ENCODE measurements at regions not wholly inside any gene's neighbourhood (a gene's known extent, or its start where the extent isn't known, plus 50 kb on each side); places are given as distances from the start of the nearest gene placed in this dataset.

- FAIRE-seq: no peak
These were observed 166.7 kb upstream of the ZEB2 start for GRCh38 chr2:144686518-144687215.

DNA sequence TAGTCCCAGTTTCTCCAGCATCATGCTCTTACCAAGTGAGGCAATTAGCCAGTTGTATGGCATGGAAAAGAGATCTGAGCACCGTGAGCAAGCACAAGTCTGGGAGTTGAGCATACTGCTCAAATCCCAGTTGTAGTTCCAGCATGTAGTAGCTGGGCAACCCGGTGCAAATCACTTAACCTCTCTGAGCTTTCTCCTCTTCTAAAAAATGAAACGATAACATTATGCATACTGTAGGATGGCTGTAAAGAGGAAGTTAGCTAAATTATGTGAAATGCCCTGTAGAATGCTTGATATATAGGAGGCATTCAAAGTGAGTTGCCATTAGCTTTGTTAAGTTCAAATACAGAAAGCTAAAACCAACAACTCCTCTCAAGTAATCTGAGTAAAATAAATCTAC lies 164.0 kb upstream of the ZEB2 start:
- FAIRE-seq: no peak

DNA sequence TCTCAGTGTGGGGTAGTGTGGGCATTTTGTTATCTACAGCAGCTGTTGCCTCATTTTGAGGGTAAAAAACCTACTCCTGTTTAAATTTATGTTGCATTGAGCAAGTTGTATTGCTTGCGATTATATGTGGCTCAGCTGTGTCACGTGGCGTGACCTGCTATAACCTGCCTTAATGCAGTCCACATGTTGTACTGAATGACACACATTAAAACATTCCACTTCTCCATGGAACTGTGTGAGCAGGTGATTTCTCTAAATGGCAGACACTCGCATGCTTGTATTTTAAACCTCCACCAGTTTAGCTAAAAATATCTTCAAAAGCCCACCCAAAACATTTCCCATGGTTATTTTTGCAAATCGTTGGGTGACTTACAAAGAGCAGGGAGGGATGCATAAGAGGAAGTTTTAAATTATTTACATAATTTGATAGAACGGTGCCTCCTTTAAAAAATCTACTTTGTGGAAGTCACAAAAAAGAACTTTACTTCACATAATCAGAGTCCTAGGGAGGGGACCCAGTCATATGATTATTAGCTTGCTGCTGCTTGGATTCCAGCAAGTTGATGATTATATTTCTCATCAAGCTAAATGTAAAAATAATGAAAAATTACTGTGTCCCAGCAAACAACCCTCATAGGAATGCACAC lies 163.3 kb upstream of the ZEB2 start:
- FAIRE-seq: no peak

- FAIRE-seq: no peak
These were observed 162.3 kb upstream of the ZEB2 start for GRCh38 chr2:144682248-144682647.

- FAIRE-seq: no peak
These were observed 161.5 kb upstream of the ZEB2 start for GRCh38 chr2:144681389-144681788.

- no peak for FAIRE-seq
These were observed 160.0 kb upstream of the ZEB2 start for GRCh38 chr2:144679942-144680341.

GRCh38 chr2:144678736-144679135 lies 158.8 kb upstream of the ZEB2 start:
- no peak for FAIRE-seq

- FAIRE-seq: no peak
These were observed 155.8 kb upstream of the ZEB2 start for GRCh38 chr2:144675731-144676130.

- no peak for FAIRE-seq
These were observed 155.4 kb upstream of the ZEB2 start for GRCh38 chr2:144675331-144675730.

- no peak for FAIRE-seq
These were observed 154.2 kb upstream of the ZEB2 start for GRCh38 chr2:144674071-144674470.

DNA sequence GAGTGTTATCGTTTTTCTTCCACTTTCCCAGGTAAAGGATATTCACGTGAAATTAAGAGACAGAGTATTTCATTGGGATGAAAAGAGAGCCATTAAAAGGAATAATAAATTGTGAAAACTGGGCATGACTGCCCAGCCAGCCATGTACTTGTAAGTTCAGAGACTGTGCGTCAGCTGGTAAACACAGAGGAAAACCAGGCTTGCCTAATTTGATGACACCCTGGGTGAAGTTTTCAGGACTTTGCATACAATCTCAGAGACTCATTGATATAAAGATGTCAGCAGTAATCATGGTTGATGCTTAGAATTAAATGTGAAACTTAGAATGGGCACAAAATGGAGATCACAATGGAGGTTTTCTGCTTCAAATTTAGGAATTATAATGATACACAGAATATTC lies 153.5 kb upstream of the ZEB2 start:
- FAIRE-seq: no peak

- no peak for FAIRE-seq
These were observed 152.0 kb upstream of the ZEB2 start for GRCh38 chr2:144671695-144672455.

- no peak for FAIRE-seq
These were observed 150.8 kb upstream of the ZEB2 start for GRCh38 chr2:144670738-144671137.

DNA sequence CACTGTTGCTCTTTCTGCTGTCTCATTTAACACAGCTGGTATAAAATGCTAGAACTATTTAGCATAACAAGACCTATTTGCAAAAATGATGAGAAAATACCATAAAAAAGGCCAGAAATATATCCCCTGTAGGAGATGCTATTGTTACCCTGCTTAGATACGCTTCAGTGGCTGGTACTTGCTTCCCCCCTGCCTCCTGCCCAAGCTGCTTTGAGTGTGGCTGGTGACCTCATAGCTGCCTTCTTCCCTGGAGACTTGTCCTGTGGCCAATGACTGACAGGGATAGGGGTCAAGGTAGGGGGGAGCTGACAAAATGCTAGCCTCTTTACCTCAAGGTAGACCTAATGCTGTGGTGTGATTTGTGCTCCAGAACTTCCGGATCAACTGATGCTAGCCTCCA lies 150.2 kb upstream of the ZEB2 start:
- no peak for FAIRE-seq

DNA sequence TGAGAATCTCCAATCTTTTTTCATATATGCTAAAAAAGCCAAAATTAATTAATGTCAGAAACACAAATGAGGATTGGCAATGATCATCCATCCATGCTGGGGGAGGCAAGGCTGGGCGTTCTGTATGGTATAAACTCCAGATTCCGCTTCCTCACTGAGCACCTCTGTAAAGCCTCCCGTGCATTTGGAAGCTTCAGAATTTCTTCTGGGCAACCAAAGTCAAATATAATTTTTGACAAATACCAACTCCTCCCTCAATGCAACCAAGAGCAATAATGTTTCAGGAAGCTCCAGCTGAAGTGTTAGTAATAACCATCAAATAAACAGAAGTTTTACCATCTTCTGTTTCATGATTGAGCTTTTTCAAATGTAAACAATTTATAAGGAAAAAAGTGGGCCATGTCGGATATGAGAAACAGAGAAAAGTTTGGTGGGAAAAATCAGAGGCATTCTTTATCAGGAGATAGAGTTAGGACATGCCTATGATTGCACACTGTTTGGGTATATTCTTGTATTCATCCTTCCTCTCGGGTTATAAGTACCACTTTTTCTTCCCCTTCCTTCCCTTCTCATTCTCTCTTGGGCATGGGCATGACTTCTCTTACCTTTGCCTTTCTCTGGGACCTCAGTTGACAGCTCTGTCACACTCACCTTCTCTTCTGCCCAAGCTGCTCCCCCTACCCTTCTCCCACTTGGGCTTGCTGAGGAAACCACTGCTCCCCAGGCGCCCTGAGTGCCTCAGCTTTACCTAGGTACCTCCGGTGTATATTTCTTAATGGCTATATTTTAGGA lies 149.5 kb upstream of the ZEB2 start:
- FAIRE-seq: no peak

DNA sequence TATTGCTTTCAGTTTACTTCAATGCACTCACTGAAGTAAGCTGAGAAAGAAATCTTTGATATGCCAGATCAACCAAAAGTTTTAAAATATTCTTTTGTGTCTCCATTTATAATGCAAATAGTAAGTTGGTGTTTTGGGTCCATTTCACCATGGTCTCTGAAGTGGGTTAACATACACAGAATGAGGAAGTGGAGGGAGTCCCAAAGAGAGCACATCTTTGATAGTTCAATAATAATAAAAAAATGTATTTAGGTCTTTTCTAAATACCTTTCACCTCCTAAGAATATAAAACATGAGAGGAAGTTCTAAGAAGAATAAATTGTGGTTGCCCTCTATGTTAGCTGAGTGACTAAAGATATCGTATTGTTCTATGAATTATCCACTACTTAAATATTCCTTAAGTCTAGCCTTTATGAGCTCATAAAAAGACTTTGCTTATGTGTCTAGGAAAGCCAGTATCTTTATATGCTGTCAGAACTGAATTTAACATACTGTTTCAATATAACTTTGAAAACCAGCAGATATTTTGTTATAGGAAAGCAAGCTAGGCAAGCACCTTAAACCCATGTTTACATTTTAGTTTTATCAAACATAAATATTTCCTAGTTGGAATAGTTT lies 148.7 kb upstream of the ZEB2 start:
- FAIRE-seq: no peak

GRCh38 chr2:144666032-144666431 lies 146.1 kb upstream of the ZEB2 start:
- no peak for FAIRE-seq

- no peak for FAIRE-seq
These were observed 143.3 kb upstream of the ZEB2 start for GRCh38 chr2:144663207-144663606.

DNA sequence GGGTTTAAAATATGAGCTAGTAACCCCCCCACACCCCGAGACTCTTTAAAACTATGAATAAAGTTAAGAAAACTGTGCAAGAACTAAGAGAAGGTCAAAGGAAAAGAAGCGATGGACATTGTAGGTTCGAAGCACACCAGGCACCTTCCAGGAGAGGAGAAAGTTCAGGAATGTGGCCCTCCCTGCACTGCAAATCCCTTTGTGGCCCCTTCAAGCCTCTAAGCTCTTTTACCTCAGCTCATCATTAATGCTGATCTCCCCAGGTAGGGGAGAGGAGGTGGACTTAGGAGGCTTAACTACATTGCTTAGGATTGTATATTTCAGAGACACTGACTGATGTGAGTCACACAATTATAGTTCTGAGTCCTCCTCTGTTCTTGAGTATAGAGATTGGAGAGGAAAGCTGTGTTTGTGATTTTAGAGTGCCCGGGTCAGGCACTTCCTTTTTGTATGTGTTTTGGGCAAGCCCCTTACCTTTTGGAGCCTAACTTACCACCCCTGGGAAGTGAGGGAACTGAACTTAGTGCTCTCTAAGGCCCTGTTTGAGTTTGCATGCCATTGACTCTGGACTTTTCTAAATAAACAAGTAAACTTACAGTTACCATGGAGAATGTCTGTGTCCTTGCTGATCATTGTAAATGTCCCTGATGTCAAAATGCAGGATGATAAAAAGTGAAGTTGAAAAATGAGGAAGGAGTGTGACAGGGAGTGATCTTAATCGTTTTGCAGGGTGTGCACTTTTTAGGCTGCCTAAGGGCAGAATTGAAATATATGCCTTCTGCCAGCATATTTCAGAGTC lies 140.8 kb upstream of the ZEB2 start:
- FAIRE-seq: no peak

- no peak for FAIRE-seq
These were observed 139.9 kb upstream of the ZEB2 start for GRCh38 chr2:144659731-144660275.

DNA sequence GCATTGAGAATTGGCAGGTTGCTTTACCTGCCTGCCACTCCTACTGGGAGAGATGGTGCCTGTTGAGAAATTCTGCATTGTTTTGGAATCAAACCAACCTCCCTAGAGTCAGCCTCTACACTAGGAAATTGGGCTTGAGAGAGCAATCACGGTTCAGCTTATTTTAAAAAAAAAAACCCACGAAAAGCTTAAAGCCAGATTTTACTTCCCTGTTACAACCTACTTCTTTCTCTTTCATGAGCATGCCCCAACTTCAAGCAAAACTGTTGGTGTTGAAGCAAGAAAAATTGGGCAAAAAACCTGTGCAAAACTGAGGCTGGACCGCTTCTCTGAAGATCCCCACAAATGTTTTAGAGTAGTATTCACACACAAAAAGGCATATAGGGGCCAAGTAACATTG lies 134.6 kb upstream of the ZEB2 start:
- no peak for FAIRE-seq

DNA sequence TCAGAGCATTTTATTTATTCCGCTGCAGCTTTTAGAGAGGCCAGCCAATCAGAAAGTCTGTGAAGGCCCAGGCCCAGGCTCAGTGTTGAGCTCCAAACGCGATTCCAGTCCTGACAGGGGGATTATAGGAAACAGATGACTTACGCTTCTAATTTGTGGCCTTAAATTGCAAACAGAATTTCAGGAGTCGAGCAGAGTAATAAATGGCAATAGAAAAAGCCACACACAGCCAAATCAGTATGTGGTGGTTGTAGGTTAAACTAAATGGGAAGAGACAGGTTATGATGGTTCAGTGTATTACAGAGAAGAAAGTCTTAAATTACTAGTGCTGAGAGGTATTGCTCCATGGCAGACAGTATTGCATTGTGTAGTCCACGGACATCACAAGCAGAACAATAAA lies 131.0 kb upstream of the ZEB2 start:
- no peak for FAIRE-seq

Measured in colon (tissue), 2 donors.